SK-N-SH treated with all-trans-retinoic acid at 6 μM for 48 hours (cell line): ENCODE measurements at regions not wholly inside any gene's neighbourhood (a gene's known extent, or its start where the extent isn't known, plus 50 kb on each side); places are given as distances from the start of the nearest gene placed in this dataset.

Experiments
- ARNTL ChIP-seq: fragments of 450-650 bp; formaldehyde crosslinking; IDR thresholded peaks from 2 replicates; pipeline ENCODE4 v1.5.0; 2020; ENCODE audit warnings: low read depth, mild to moderate bottlenecking, moderate library complexity, borderline replicate concordance
- BACH2 ChIP-seq: fragments of 250-450 bp; sonication (Bioruptor Pico); IDR thresholded peaks from 2 replicates; pipeline ENCODE4 v1.9.0; 2021; ENCODE audit warnings: mild to moderate bottlenecking, borderline replicate concordance
- CSDC2 ChIP-seq: fragments of 250-450 bp; sonication (Bioruptor Pico); IDR thresholded peaks from 2 replicates; pipeline ENCODE4 v1.5.0; 2020; ENCODE audit warnings: mild to moderate bottlenecking, moderate library complexity
- GLIS3 ChIP-seq: fragments of 250-450 bp; sonication (Bioruptor Pico); IDR thresholded peaks from 2 replicates; pipeline ENCODE4 v1.5.0; 2020; ENCODE audit warnings: mild to moderate bottlenecking, moderate library complexity
- OSR1 ChIP-seq: fragments of 250-450 bp; sonication (Bioruptor Pico); IDR thresholded peaks from 2 replicates; pipeline ENCODE4 v1.8.0; 2022; ENCODE audit warnings: moderate library complexity, mild to moderate bottlenecking, inconsistent platforms
- PATZ1 ChIP-seq: fragments of 250-450 bp; sonication (Bioruptor Pico); IDR thresholded peaks from 2 replicates; pipeline ENCODE4 v1.8.0; 2020; ENCODE audit warnings: mild to moderate bottlenecking, moderate library complexity, borderline replicate concordance
- POU6F1 ChIP-seq: fragments of 250-450 bp; sonication (Bioruptor Pico); IDR thresholded peaks from 2 replicates; pipeline ENCODE4 v1.8.0; 2021; ENCODE audit warnings: low read depth, mild to moderate bottlenecking, moderate library complexity, borderline replicate concordance
- RARB ChIP-seq: fragments of 250-450 bp; sonication (Bioruptor Pico); IDR thresholded peaks from 2 replicates; pipeline ENCODE4 v1.8.0; 2021; ENCODE audit warnings: mild to moderate bottlenecking, moderate library complexity
- TOX ChIP-seq: fragments of 250-450 bp; sonication (Bioruptor Pico); IDR thresholded peaks from 2 replicates; pipeline ENCODE4 v1.8.0; 2021; ENCODE audit warnings: mild to moderate bottlenecking, moderate library complexity, borderline replicate concordance

- TF ChIP-seq GLIS3 (CRISPR knock-in tag) (no peak), POU6F1 (CRISPR knock-in tag) (no peak), BACH2 (CRISPR knock-in tag) (no peak), PATZ1 (CRISPR knock-in tag) (no peak), TOX (CRISPR knock-in tag) (no peak), OSR1 (CRISPR knock-in tag) (no peak), CSDC2 (CRISPR knock-in tag) (no peak), ARNTL (CRISPR knock-in tag) (no peak), RARB (CRISPR knock-in tag) (no peak)
Observed at GRCh38 chr12:59155448-59155847, 235.1 kb upstream of the LRIG3 start.
